Stomach (tissue), 4 donors: ENCODE measurements at regions not wholly inside any gene's neighbourhood (a gene's known extent, or its start where the extent isn't known, plus 50 kb on each side); places are given as distances from the start of the nearest gene placed in this dataset.

ENCODE experiments used
- EP300 ChIP-seq: sonication (generic); formaldehyde crosslinking; IDR thresholded peaks from one replicate; pipeline ENCODE4 v1.6.1; 2017; ENCODE audit warnings: antibody characterized with exemption
- POLR2A ChIP-seq, 4 donors: fragments of 450-650 bp; IDR thresholded peaks; one replicate each; pipeline ENCODE4 v1.6.1; 2016; ENCODE audit warnings: antibody characterized with exemption in 4 of 4, control low read depth in 2 of 4, mild to moderate bottlenecking in 1 of 4, moderate library complexity in 1 of 4
- TF ChIP-seq, protein P1 (sequence below), 7 experiments: fragments of 450-650 bp in 4 of 7; fragments of 200-600 bp in 3 of 7; sonication (generic) in 3 of 7; IDR thresholded peaks; one replicate each; pipeline ENCODE4 v1.5.1; 2016 to 2019; ENCODE audit warnings: antibody characterized with exemption in 7 of 7, control low read depth in 2 of 7, mild to moderate bottlenecking in 1 of 7

GRCh38 chr5:166192696-166193095, 2098.7 kb upstream of the WWC1 start:
- TF ChIP-seq, protein P1, sequence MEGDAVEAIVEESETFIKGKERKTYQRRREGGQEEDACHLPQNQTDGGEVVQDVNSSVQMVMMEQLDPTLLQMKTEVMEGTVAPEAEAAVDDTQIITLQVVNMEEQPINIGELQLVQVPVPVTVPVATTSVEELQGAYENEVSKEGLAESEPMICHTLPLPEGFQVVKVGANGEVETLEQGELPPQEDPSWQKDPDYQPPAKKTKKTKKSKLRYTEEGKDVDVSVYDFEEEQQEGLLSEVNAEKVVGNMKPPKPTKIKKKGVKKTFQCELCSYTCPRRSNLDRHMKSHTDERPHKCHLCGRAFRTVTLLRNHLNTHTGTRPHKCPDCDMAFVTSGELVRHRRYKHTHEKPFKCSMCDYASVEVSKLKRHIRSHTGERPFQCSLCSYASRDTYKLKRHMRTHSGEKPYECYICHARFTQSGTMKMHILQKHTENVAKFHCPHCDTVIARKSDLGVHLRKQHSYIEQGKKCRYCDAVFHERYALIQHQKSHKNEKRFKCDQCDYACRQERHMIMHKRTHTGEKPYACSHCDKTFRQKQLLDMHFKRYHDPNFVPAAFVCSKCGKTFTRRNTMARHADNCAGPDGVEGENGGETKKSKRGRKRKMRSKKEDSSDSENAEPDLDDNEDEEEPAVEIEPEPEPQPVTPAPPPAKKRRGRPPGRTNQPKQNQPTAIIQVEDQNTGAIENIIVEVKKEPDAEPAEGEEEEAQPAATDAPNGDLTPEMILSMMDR (IDR thresholded peaks at IDR 0.05), result no peak
- TF ChIP-seq POLR2A (IDR thresholded peaks at IDR 0.05), result no peak
- no peak for TF ChIP-seq EP300
